ENCODE measurements at regions not wholly inside any gene's neighbourhood (a gene's known extent, or its start where the extent isn't known, plus 50 kb on each side); places are given as distances from the start of the nearest gene placed in this dataset.

- BruUV-seq (replicated peaks): no TSS peak
- no peak overlapping the region for H3K27ac Mint-ChIP-seq (ENCODE audit: unreplicated experiment)
- no peak overlapping the region for H3K4me3 Mint-ChIP-seq (ENCODE audit: low read depth, unreplicated experiment)
- H3K4me1 Mint-ChIP-seq (ENCODE audit: low read depth, unreplicated experiment): no peaks in the 10 kb centered on the region
- H3K36me3 Mint-ChIP-seq (ENCODE audit: insufficient read depth, unreplicated experiment): no peaks in the 10 kb centered on the region
- TF ChIP-seq CTCF (IDR thresholded peaks at IDR 0.05; ENCODE audit: unreplicated experiment): no peak
- CTCF ChIA-PET: no interaction called here
- peaks cover 13% of the 10 kb centered on the region for H3K9me3 Mint-ChIP-seq (ENCODE audit: low read depth, unreplicated experiment)
- no peaks in the 10 kb centered on the region for H3K27me3 Mint-ChIP-seq (ENCODE audit: unreplicated experiment)
- intact Hi-C loops (cut with micrococcal nuclease; ENCODE audit: unreplicated experiment): no loop called here
- DNase-seq: no peak
Observed at GRCh38 chr15:54810031-54810430, 386.7 kb downstream of the RSL24D1 start.

- no peak for TF ChIP-seq CTCF (IDR thresholded peaks at IDR 0.05; ENCODE audit: unreplicated experiment)
- intact Hi-C loops (cut with micrococcal nuclease; ENCODE audit: unreplicated experiment): loop anchor here (10.0 kb wide), 1 partner anchor 356 kb away; no protein-coding TSS in a partner anchor
- peaks cover 7% of the 10 kb centered on the region for H3K9me3 Mint-ChIP-seq (ENCODE audit: low read depth, unreplicated experiment)
- no peak overlapping the region for H3K27ac Mint-ChIP-seq (ENCODE audit: unreplicated experiment)
- CTCF ChIA-PET: no interaction called here
- no peaks in the 10 kb centered on the region for H3K36me3 Mint-ChIP-seq (ENCODE audit: insufficient read depth, unreplicated experiment)
- H3K27me3 Mint-ChIP-seq (ENCODE audit: unreplicated experiment): no peaks in the 10 kb centered on the region
- no peak for DNase-seq
- H3K4me1 Mint-ChIP-seq (ENCODE audit: low read depth, unreplicated experiment): peaks cover 4% of the 10 kb centered on the region
- BruUV-seq (replicated peaks): no TSS peak
- H3K4me3 Mint-ChIP-seq (ENCODE audit: low read depth, unreplicated experiment): no peak overlapping the region
Observed at GRCh38 chr15:54808321-54808720, 388.4 kb downstream of the RSL24D1 start.

GRCh38 chr15:54803987-54804386, 392.8 kb downstream of the RSL24D1 start:
- CTCF ChIA-PET: no interaction called here

GRCh38 chr15:54803134-54803808, 393.5 kb downstream of the RSL24D1 start:
- peak; percentile 29 for DNase-seq
- Mint-ChIP-seq H3K4me3 (ENCODE audit: low read depth, unreplicated experiment) (peak overlapping the region; percentile 1), H3K9me3 (ENCODE audit: low read depth, unreplicated experiment) (no peaks in the 10 kb centered on the region), H3K4me1 (ENCODE audit: low read depth, unreplicated experiment) (peaks cover 6% of the 10 kb centered on the region), H3K27ac (ENCODE audit: unreplicated experiment) (peak overlapping the region; percentile 86), H3K36me3 (ENCODE audit: insufficient read depth, unreplicated experiment) (no peaks in the 10 kb centered on the region), H3K27me3 (ENCODE audit: unreplicated experiment) (no peaks in the 10 kb centered on the region)
- CTCF ChIA-PET: no interaction called here
- intact Hi-C loops (cut with micrococcal nuclease; ENCODE audit: unreplicated experiment): loop anchor here (10.0 kb wide), 1 partner anchor 362 kb away; no protein-coding TSS in a partner anchor
- no peak for TF ChIP-seq CTCF (IDR thresholded peaks at IDR 0.05; ENCODE audit: unreplicated experiment)
- BruUV-seq (replicated peaks): no TSS peak

More at GRCh38 chr15:54803987-54804386, 392.8 kb downstream of the RSL24D1 start:
- no peaks in the 10 kb centered on the region for H3K36me3 Mint-ChIP-seq (ENCODE audit: insufficient read depth, unreplicated experiment)
- intact Hi-C loops (cut with micrococcal nuclease; ENCODE audit: unreplicated experiment): loop anchor here (10.0 kb wide), 1 partner anchor 361 kb away; no protein-coding TSS in a partner anchor
- peak overlapping the region; percentile 1 for H3K4me3 Mint-ChIP-seq (ENCODE audit: low read depth, unreplicated experiment)
- BruUV-seq (replicated peaks): no TSS peak
- DNase-seq: no peak
- no peaks in the 10 kb centered on the region for H3K27me3 Mint-ChIP-seq (ENCODE audit: unreplicated experiment)
- peak overlapping the region; percentile 86 for H3K27ac Mint-ChIP-seq (ENCODE audit: unreplicated experiment)
- no peak for TF ChIP-seq CTCF (IDR thresholded peaks at IDR 0.05; ENCODE audit: unreplicated experiment)
- H3K4me1 Mint-ChIP-seq (ENCODE audit: low read depth, unreplicated experiment): peaks cover 6% of the 10 kb centered on the region
- no peaks in the 10 kb centered on the region for H3K9me3 Mint-ChIP-seq (ENCODE audit: low read depth, unreplicated experiment)

Measured in Calu3 (cell line).